ENCODE measurements at regions not wholly inside any gene's neighbourhood (a gene's known extent, or its start where the extent isn't known, plus 50 kb on each side); places are given as distances from the start of the nearest gene placed in this dataset.

DNA sequence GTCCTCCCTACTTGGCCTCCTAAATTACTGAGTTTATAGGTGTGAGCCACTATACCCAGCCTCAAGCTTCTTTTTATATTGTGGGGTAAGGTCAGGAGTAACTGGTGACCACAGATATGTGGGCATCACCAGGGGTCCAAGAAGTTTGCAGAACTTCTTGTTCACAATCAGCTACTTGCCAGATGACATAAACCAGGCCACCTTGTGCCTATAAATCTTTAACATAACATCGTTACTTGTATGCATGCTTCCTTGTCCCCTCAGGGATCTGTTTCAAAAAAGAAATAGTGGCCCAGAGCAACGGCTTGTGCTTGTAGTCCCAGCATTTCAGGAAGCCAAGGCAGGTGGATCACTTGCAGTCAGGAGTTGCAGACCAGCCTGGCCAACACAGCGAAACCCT is 115.1 kb upstream of the FAM174B start:
- H2BK15ac ChIP-seq (ENCODE audit: low read length), result no peak overlapping the region
- no peak overlapping the region for H3K56ac ChIP-seq (replicated peaks; ENCODE audit: insufficient read length, low read depth, low read length)
- no peak for DNase-seq (ENCODE audit: low read depth in 1 of 2, low spot score in 2 of 2)
- H3K4me2 ChIP-seq (ENCODE audit: insufficient read depth in 1 of 2, low read depth in 2 of 2, low read length in 2 of 2), result no peak overlapping the region
- H3K79me1 ChIP-seq (ENCODE audit: low read depth, low read length), result no peaks in the 10 kb centered on the region
- no peak overlapping the region for H2BK120ac ChIP-seq (replicated peaks; ENCODE audit: low read depth, low read length)
- H3K9me3 ChIP-seq (ENCODE audit: insufficient read depth in 2 of 2, low read depth in 1 of 2, low read length in 1 of 2), result peaks cover 0 to 12% of the 10 kb centered on the region in 2 experiments; a peak in 2 of 4 replicates
- H2BK20ac ChIP-seq (ENCODE audit: low read length), result no peak overlapping the region
- H4K8ac ChIP-seq (ENCODE audit: extremely low read depth, insufficient read depth, low read length), result no peak overlapping the region
- H2AFZ ChIP-seq (ENCODE audit: low read length), result no peak overlapping the region
- no peak overlapping the region for H4K91ac ChIP-seq (replicated peaks; ENCODE audit: insufficient read length, low read length)
- no peaks in the 10 kb centered on the region for H3K23me2 ChIP-seq (ENCODE audit: low read depth, low read length)
- H3K4me1 ChIP-seq (replicated peaks in 1 of 4; ENCODE audit: control insufficient read depth in 3 of 4, insufficient read depth in 4 of 4, low read length in 3 of 4), result no peaks in the 10 kb centered on the region
- H3K36me3 ChIP-seq (ENCODE audit: control insufficient read depth in 2 of 4, insufficient read depth in 4 of 4, low read length in 3 of 4), result no peaks in the 10 kb centered on the region
- no peaks in the 10 kb centered on the region for H3K27me3 ChIP-seq (replicated peaks in 1 of 4; ENCODE audit: control insufficient read depth in 3 of 4, extremely low read depth in 1 of 4, insufficient read depth in 3 of 4, low read length in 3 of 4)
- TF ChIP-seq KDM4A (IDR thresholded peaks at IDR 0.05; ENCODE audit: low read depth, low read length, severe bottlenecking), result no peak
- no peak for TF ChIP-seq SUZ12 (IDR thresholded peaks at IDR 0.05; ENCODE audit: low read length)
- TF ChIP-seq HDAC2 (IDR thresholded peaks at IDR 0.05; ENCODE audit: borderline replicate concordance in 1 of 2, low read depth in 2 of 2, low read length in 2 of 2), result no peak
- no peak for TF ChIP-seq JUN (IDR thresholded peaks at IDR 0.05; ENCODE audit: low read depth, low read length)
- TF ChIP-seq YY1 (IDR thresholded peaks at IDR 0.05; ENCODE audit: low read depth, low read length), result no peak
- H4K5ac ChIP-seq (ENCODE audit: insufficient read length, low read depth, low read length), result no peak overlapping the region
- no peak overlapping the region for H3K4me3 ChIP-seq (ENCODE audit: extremely low read depth in 1 of 4, insufficient read depth in 2 of 4, low read depth in 3 of 4, low read length in 4 of 4)
- no peak overlapping the region for H2BK12ac ChIP-seq (ENCODE audit: low read depth, low read length)
- CTCF ChIA-PET (ENCODE audit: partially characterized antibody), result interaction anchor here (2.4 kb wide), 1 partner anchor 26 kb away, joined by 11 read pairs; no protein-coding TSS in a partner anchor
- no peak overlapping the region for H3K4ac ChIP-seq (replicated peaks; ENCODE audit: insufficient read length, low read depth, low read length)
- H2AK5ac ChIP-seq (ENCODE audit: low read depth, low read length), result no peak overlapping the region
- WGBS, 2 experiments (ENCODE audit: extremely low coverage in 1 of 2, insufficient coverage in 1 of 2, insufficient read length in 1 of 2, insufficient replicate concordance in 2 of 2, low coverage in 1 of 2, low lambda C conversion rate in 2 of 2, missing lambda C conversion rate in 1 of 2), result 91% methylated on average over 3 of the region's 3 CpGs; no CpG with 5 or more reads in 1 of the 2 experiments
- H3K23ac ChIP-seq (ENCODE audit: insufficient read length), result no peak overlapping the region
- FAIRE-seq, result no peak
- H3K14ac ChIP-seq (ENCODE audit: insufficient read length), result no peak overlapping the region
- no peak overlapping the region for H3K18ac ChIP-seq (ENCODE audit: extremely low read depth, low read length)
- POLR2A ChIA-PET (ENCODE audit: partially characterized antibody), result no interaction called here
- H3K9ac ChIP-seq (replicated peaks in 1 of 4; ENCODE audit: extremely low read depth in 1 of 4, low read depth in 3 of 4, low read length in 3 of 4), result no peak overlapping the region
- no peaks in the 10 kb centered on the region for H4K20me1 ChIP-seq (replicated peaks in 1 of 2; ENCODE audit: control insufficient read depth in 1 of 2, insufficient read depth in 2 of 2, low read length in 2 of 2)
- no peaks in the 10 kb centered on the region for H3K79me2 ChIP-seq (ENCODE audit: control insufficient read depth in 1 of 2, insufficient read depth in 2 of 2, low read length in 2 of 2)
- H3K27ac ChIP-seq (ENCODE audit: low read depth, low read length), result no peak overlapping the region
- no peak overlapping the region for H2BK5ac ChIP-seq (ENCODE audit: low read depth, low read length)
